GM18868 (cell line): ENCODE measurements at regions not wholly inside any gene's neighbourhood (a gene's known extent, or its start where the extent isn't known, plus 50 kb on each side); places are given as distances from the start of the nearest gene placed in this dataset.
"Not testable (repeated sequence)": the region's sequence is repeated elsewhere in the genome, so short reads cannot be mapped to it uniquely, and the experiment has no call there.

Experiments
- ATAC-seq: cut with Tn5 transposase; IDR thresholded peaks from one replicate; pipeline ENCODE4 v1.9.1; 2021; ENCODE audit warnings: mild to moderate bottlenecking, moderate library complexity; ENCODE audit not compliant: unreplicated experiment

- ATAC-seq = no peak
These were observed 207.6 kb upstream of the MDFIC2 start for GRCh38 chr3:70519913-70520659.

GRCh38 chr3:70519026-70519425, 206.6 kb upstream of the MDFIC2 start:
- ATAC-seq = no peak

GRCh38 chr3:70518356-70518755, 205.9 kb upstream of the MDFIC2 start:
- ATAC-seq = no peak

GRCh38 chr3:70517124-70517890, 204.9 kb upstream of the MDFIC2 start:
- no peak for ATAC-seq

- ATAC-seq = no peak
These were observed 203.6 kb upstream of the MDFIC2 start for GRCh38 chr3:70516076-70516475.

- no peak for ATAC-seq
These were observed 195.0 kb upstream of the MDFIC2 start for GRCh38 chr3:70507486-70507885.

- no peak for ATAC-seq
These were observed 194.3 kb upstream of the MDFIC2 start for GRCh38 chr3:70506775-70507174.

GRCh38 chr3:70501561-70501960, 189.1 kb upstream of the MDFIC2 start:
- no peak for ATAC-seq

GRCh38 chr3:70488816-70489215, 176.4 kb upstream of the MDFIC2 start:
- no peak for ATAC-seq

- ATAC-seq = no peak
These were observed 175.7 kb upstream of the MDFIC2 start for GRCh38 chr3:70488131-70488530.

GRCh38 chr3:70486414-70487017, 174.1 kb upstream of the MDFIC2 start:
- ATAC-seq = no peak

- ATAC-seq = no peak
These were observed 163.7 kb upstream of the MDFIC2 start for GRCh38 chr3:70476174-70476573.

- no peak for ATAC-seq
These were observed 159.3 kb upstream of the MDFIC2 start for GRCh38 chr3:70471464-70472342.

- no peak for ATAC-seq
These were observed 153.7 kb upstream of the MDFIC2 start for GRCh38 chr3:70466096-70466495.

- ATAC-seq = no peak
These were observed 152.4 kb upstream of the MDFIC2 start for GRCh38 chr3:70464876-70465275.

- no peak for ATAC-seq
These were observed 152.0 kb upstream of the MDFIC2 start for GRCh38 chr3:70464465-70464864.

- ATAC-seq = not testable (repeated sequence)
These were observed 137.8 kb upstream of the MDFIC2 start for GRCh38 chr3:70450220-70450619.

GRCh38 chr3:70435422-70435821, 123.0 kb upstream of the MDFIC2 start:
- ATAC-seq = not testable (repeated sequence)

GRCh38 chr3:70433091-70433490, 120.7 kb upstream of the MDFIC2 start:
- no peak for ATAC-seq

GRCh38 chr3:70431911-70432310, 119.5 kb upstream of the MDFIC2 start:
- no peak for ATAC-seq

GRCh38 chr3:70426071-70426470, 113.6 kb upstream of the MDFIC2 start:
- no peak for ATAC-seq
